H1 (cell line): ENCODE measurements at regions not wholly inside any gene's neighbourhood (a gene's known extent, or its start where the extent isn't known, plus 50 kb on each side); places are given as distances from the start of the nearest gene placed in this dataset.

Source experiments
- ATF2 ChIP-seq: IDR thresholded peaks from 2 replicates; pipeline ENCODE4 v1.6.1; 2012; ENCODE audit warnings: low read length, inconsistent platforms
- EGR1 ChIP-seq: IDR thresholded peaks from 2 replicates; pipeline ENCODE4 v1.6.1; 2011; ENCODE audit warnings: low read depth, low read length, borderline replicate concordance
- PHF8 ChIP-seq: fragments of 200-600 bp; sonication (generic); conservative IDR thresholded peaks from 2 replicates; pipeline ENCODE4 v1.7.1; 2012; ENCODE audit warnings: low read depth, mild to moderate bottlenecking, inconsistent platforms, low read length, moderate library complexity

GRCh38 chr5:4859500-4860235 lies 280.5 kb upstream of the ADAMTS16 start (continued):
- TF ChIP-seq PHF8, result no peak
- no peak for TF ChIP-seq EGR1
- TF ChIP-seq ATF2, result no peak
